Lower leg skin (tissue), 3 donors: ENCODE measurements at regions not wholly inside any gene's neighbourhood (a gene's known extent, or its start where the extent isn't known, plus 50 kb on each side); places are given as distances from the start of the nearest gene placed in this dataset.

Experiments used
- POLR2A ChIP-seq, 2 donors: fragments of 450-650 bp; IDR thresholded peaks; one replicate each; pipeline ENCODE4 v1.6.1; 2016 to 2017; ENCODE audit warnings: antibody characterized with exemption in 2 of 2, mild to moderate bottlenecking in 1 of 2, moderate library complexity in 1 of 2
- TF ChIP-seq, protein P1 (sequence below), 3 donors: fragments of 450-650 bp; IDR thresholded peaks; one replicate each; pipeline ENCODE4 v1.5.1; 2016; ENCODE audit warnings: antibody characterized with exemption in 3 of 3, mild to moderate bottlenecking in 3 of 3, moderate library complexity in 2 of 3

DNA sequence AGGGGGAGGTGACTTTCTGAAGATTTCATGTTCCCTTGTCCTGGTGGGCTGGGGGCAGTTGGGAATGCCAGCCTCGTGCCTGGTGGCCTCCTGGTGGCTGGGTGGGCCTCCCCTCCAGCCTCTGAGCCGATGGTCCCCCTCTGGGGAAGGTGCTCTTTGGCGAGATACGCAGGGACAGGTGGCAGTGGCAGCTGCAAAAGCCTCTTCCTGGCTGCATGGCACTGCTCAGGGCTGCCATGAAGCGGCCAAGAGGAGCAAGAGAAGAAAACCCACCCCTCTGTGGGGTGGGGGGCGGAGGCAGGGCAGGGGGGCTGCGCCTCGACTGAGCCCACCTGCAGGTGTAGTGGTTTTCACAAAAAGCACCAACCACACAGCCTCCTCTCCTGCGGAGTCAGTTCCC, 61.8 kb upstream of the PHF21B start:
- no peak for TF ChIP-seq POLR2A (IDR thresholded peaks at IDR 0.05)
- TF ChIP-seq, protein P1, sequence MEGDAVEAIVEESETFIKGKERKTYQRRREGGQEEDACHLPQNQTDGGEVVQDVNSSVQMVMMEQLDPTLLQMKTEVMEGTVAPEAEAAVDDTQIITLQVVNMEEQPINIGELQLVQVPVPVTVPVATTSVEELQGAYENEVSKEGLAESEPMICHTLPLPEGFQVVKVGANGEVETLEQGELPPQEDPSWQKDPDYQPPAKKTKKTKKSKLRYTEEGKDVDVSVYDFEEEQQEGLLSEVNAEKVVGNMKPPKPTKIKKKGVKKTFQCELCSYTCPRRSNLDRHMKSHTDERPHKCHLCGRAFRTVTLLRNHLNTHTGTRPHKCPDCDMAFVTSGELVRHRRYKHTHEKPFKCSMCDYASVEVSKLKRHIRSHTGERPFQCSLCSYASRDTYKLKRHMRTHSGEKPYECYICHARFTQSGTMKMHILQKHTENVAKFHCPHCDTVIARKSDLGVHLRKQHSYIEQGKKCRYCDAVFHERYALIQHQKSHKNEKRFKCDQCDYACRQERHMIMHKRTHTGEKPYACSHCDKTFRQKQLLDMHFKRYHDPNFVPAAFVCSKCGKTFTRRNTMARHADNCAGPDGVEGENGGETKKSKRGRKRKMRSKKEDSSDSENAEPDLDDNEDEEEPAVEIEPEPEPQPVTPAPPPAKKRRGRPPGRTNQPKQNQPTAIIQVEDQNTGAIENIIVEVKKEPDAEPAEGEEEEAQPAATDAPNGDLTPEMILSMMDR (IDR thresholded peaks at IDR 0.05) = no peak
